B cell (primary cell): ENCODE measurements at regions not wholly inside any gene's neighbourhood (a gene's known extent, or its start where the extent isn't known, plus 50 kb on each side); places are given as distances from the start of the nearest gene placed in this dataset.

Source experiments
- ATAC-seq: fragments of 200-7000 bp; cut with Tn5 transposase; one replicate; pipeline ENCODE4 v1.10.0; 2021; ENCODE audit warnings: low read depth, mild to moderate bottlenecking, moderate number of reproducible peaks, moderate library complexity
- CTCF ChIA-PET: fragments of 350-600 bp; sonication (Branson Sonifier 250); formaldehyde crosslinking; loops from one replicate; lab custom pipeline; 2021; ENCODE audit warnings: antibody characterized with exemption, inconsistent platforms; lab: Charles Lee
- POLR2A ChIA-PET: fragments of 350-600 bp; sonication (Branson Sonifier 250); formaldehyde crosslinking; loops from one replicate; lab custom pipeline; 2021; ENCODE audit warnings: antibody characterized with exemption; lab: Charles Lee
- DNase-seq: peaks from one replicate; pipeline ENCODE4 v3.0.0; 2013
- H2AFZ ChIP-seq: 2 replicates; pipeline ENCODE4 v1.6.1; 2012; ENCODE audit warnings: mild to moderate bottlenecking, low read depth, low read length; ENCODE audit not compliant: insufficient read depth, poor library complexity, severe bottlenecking
- H3K27ac ChIP-seq, 2 donors: 1 replicate in 1 of 2; 2 replicates in 1 of 2; pipeline ENCODE4 v1.5.1; 2012 to 2013; ENCODE audit warnings: low read length in 2 of 2, mild to moderate bottlenecking in 2 of 2, moderate library complexity in 1 of 2
- H3K27me3 ChIP-seq, 4 experiments: fragments of 200-600 bp in 1 of 4; sonication (generic) in 1 of 4; replicated peaks in 1 of 4; 1 replicate in 2 of 4; 2 replicates in 2 of 4; pipeline versions ENCODE4 v1.6.1 to v1.7.0; 2013 to 2016; ENCODE audit warnings: low read length in 3 of 4, mild to moderate bottlenecking in 2 of 4, mixed read lengths in 1 of 4, moderate library complexity in 1 of 4; ENCODE audit not compliant: insufficient read depth in 4 of 4, control insufficient read depth in 3 of 4; ENCODE audit errors: control extremely low read depth in 1 of 4
- H3K36me3 ChIP-seq, 2 experiments: replicated peaks in 1 of 2; 1 replicate in 1 of 2; 2 replicates in 1 of 2; pipeline versions ENCODE4 v1.6.1 to v1.7.1; 2013; ENCODE audit warnings: low read length in 1 of 2; ENCODE audit not compliant: insufficient read depth in 2 of 2, control insufficient read depth in 1 of 2; ENCODE audit errors: control extremely low read depth in 1 of 2, extremely low read depth in 1 of 2
- H3K4me1 ChIP-seq, 2 donors: fragments of 200-600 bp in 1 of 2; sonication (generic) in 1 of 2; 1 replicate in 1 of 2; 2 replicates in 1 of 2; pipeline versions ENCODE4 v1.5.1 to v1.6.1; 2013 to 2017; ENCODE audit warnings: low read length in 2 of 2; ENCODE audit not compliant: control insufficient read depth in 2 of 2, insufficient read depth in 2 of 2
- H3K4me2 ChIP-seq: replicated peaks from 2 replicates; pipeline ENCODE3; 2012; ENCODE audit warnings: mild to moderate bottlenecking, low read depth, low read length; ENCODE audit not compliant: poor library complexity, severe bottlenecking
- H3K4me3 ChIP-seq, 5 experiments: fragments of 200-600 bp in 1 of 5; sonication (generic) in 1 of 5; 1 replicate in 3 of 5; 2 replicates in 2 of 5; pipeline versions ENCODE4 v1.5.1 to v1.7.0; 2011 to 2016; ENCODE audit warnings: low read length in 4 of 5, mild to moderate bottlenecking in 4 of 5, low read depth in 2 of 5, control low read depth in 1 of 5, moderate library complexity in 1 of 5; ENCODE audit not compliant: insufficient read depth in 1 of 5; ENCODE audit errors: control extremely low read depth in 1 of 5, extremely low read depth in 1 of 5
- H3K79me2 ChIP-seq: fragments of 200-600 bp; sonication (generic); one replicate; pipeline ENCODE4 v1.6.0; 2016; ENCODE audit warnings: low read length; ENCODE audit not compliant: control insufficient read depth, insufficient read depth
- H3K9ac ChIP-seq: fragments of 200-600 bp; sonication (generic); 2 replicates; pipeline ENCODE4 v1.6.1; 2017; ENCODE audit warnings: mild to moderate bottlenecking, low read length, moderate library complexity
- H3K9me3 ChIP-seq, 3 donors: one replicate each; pipeline versions ENCODE4 v1.6.1 to v1.7.1; 2013; ENCODE audit warnings: low read length in 2 of 3; ENCODE audit not compliant: control insufficient read depth in 2 of 3, insufficient read depth in 1 of 3; ENCODE audit errors: control extremely low read depth in 1 of 3
- H4K20me1 ChIP-seq: 2 replicates; pipeline ENCODE4 v1.6.0; 2012; ENCODE audit warnings: mild to moderate bottlenecking, low read length; ENCODE audit not compliant: insufficient read depth, control insufficient read depth, poor library complexity, severe bottlenecking
- H3K27ac Mint-ChIP-seq: one replicate; pipeline ENCODE4 v1.8.0; 2021; ENCODE audit warnings: mixed read lengths
- H3K27me3 Mint-ChIP-seq: one replicate; pipeline ENCODE4 v1.8.0; 2021; ENCODE audit warnings: mixed read lengths
- H3K4me1 Mint-ChIP-seq: one replicate; pipeline ENCODE4 v1.8.0; 2021; ENCODE audit warnings: mixed read lengths
- H3K4me3 Mint-ChIP-seq: one replicate; pipeline ENCODE4 v1.8.0; 2021; ENCODE audit warnings: mixed read lengths
- H3K9me3 Mint-ChIP-seq: one replicate; pipeline ENCODE4 v1.8.0; 2022; ENCODE audit warnings: mixed read lengths; ENCODE audit not compliant: insufficient read depth
- EZH2 ChIP-seq: IDR thresholded peaks from 2 replicates; pipeline ENCODE4 v1.6.1; 2012; ENCODE audit warnings: borderline replicate concordance, low read depth, mild to moderate bottlenecking, moderate library complexity, low read length; ENCODE audit not compliant: insufficient read depth, poor library complexity, severe bottlenecking
- WGBS: methylation state at CpG from one replicate; pipeline ENCODE4 v1.1.5; 2013; ENCODE audit warnings: missing lambda C conversion rate; ENCODE audit not compliant: insufficient coverage; 5-methylcytosine and 5-hydroxymethylcytosine counted together
- intact Hi-C: fragments of 100-400 bp; cut with micrococcal nuclease; formaldehyde crosslinking; loops from one replicate; pipeline ENCODE4 v1.10.0; 2022
- TF ChIP-seq, protein P1 (sequence below): fragments of 200-600 bp; IDR thresholded peaks from one replicate; pipeline ENCODE4 v1.8.0; 2022; ENCODE audit warnings: antibody characterized with exemption, mild to moderate bottlenecking

DNA sequence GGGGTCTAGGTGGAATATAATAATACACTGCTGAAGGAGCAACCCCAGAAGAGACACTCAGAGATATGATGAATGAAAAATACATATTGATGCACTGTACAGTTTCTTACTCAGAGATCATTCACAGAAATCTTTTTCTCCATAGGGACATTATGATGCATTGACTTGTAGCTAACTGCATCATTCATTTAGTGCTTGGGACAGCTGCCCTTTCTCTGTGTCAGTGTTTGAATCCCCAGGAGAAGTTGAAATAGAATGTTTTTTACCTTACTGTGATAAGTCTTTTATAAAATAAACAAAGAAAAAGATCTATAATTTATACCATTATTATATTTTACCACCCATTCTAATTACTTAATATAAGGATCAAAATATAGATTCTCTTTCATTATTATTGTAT lies 91.7 kb upstream of the DSEL start:
- DNase-seq (no peak), ATAC-seq (no peak)

GRCh38 chr18:67600181-67601180 lies 84.0 kb upstream of the DSEL start:
- POLR2A ChIA-PET = no interaction called here

More for the DNA sequence above, 91.7 kb upstream of the DSEL start:
- CTCF ChIA-PET = no interaction called here
- Histone ChIP-seq H4K20me1 (no peaks in the 10 kb centered on the region), H3K27me3 (no peaks in the 10 kb centered on the region), H3K4me2 (no peak overlapping the region), H3K79me2 (no peaks in the 10 kb centered on the region), H2AFZ (no peak overlapping the region), H3K36me3 (no peaks in the 10 kb centered on the region), H3K4me3 (no peak overlapping the region), H3K4me1 (no peaks in the 10 kb centered on the region), H3K9ac (no peak overlapping the region), H3K9me3 (peaks cover 0 to 3% (median 0%) of the 10 kb centered on the region in 3 donors), H3K27ac (no peak overlapping the region)
- TF ChIP-seq, protein P1, sequence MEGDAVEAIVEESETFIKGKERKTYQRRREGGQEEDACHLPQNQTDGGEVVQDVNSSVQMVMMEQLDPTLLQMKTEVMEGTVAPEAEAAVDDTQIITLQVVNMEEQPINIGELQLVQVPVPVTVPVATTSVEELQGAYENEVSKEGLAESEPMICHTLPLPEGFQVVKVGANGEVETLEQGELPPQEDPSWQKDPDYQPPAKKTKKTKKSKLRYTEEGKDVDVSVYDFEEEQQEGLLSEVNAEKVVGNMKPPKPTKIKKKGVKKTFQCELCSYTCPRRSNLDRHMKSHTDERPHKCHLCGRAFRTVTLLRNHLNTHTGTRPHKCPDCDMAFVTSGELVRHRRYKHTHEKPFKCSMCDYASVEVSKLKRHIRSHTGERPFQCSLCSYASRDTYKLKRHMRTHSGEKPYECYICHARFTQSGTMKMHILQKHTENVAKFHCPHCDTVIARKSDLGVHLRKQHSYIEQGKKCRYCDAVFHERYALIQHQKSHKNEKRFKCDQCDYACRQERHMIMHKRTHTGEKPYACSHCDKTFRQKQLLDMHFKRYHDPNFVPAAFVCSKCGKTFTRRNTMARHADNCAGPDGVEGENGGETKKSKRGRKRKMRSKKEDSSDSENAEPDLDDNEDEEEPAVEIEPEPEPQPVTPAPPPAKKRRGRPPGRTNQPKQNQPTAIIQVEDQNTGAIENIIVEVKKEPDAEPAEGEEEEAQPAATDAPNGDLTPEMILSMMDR = no peak
- TF ChIP-seq EZH2 = no peak
- POLR2A ChIA-PET = no interaction called here
- Mint-ChIP-seq H3K27me3 (no peaks in the 10 kb centered on the region), H3K4me1 (no peaks in the 10 kb centered on the region), H3K4me3 (no peak overlapping the region), H3K27ac (no peak overlapping the region), H3K9me3 (no peaks in the 10 kb centered on the region)
- intact Hi-C loops = no loop called here

More at GRCh38 chr18:67600181-67601180, 84.0 kb upstream of the DSEL start:
- CTCF ChIA-PET = no interaction called here
- H3K9me3 Mint-ChIP-seq = no peaks in the 10 kb centered on the region
- Histone ChIP-seq H3K27me3 (no peaks in the 10 kb centered on the region), H3K27ac (no peak overlapping the region), H3K9ac (no peak overlapping the region), H2AFZ (no peak overlapping the region), H3K4me3 (no peak overlapping the region), H3K36me3 (no peaks in the 10 kb centered on the region), H3K79me2 (no peaks in the 10 kb centered on the region), H3K9me3 (peaks cover 0 to 3% (median 2%) of the 10 kb centered on the region in 3 donors), H3K4me1 (peaks cover 13 to 18% of the 10 kb centered on the region in 2 donors), H4K20me1 (no peaks in the 10 kb centered on the region), H3K4me2 (no peak overlapping the region)
- H3K4me1 Mint-ChIP-seq = peaks cover 19% of the 10 kb centered on the region
- no peak for ATAC-seq
- no peak overlapping the region for H3K27ac Mint-ChIP-seq
- WGBS = no CpG with 5 or more reads among the region's 7 CpGs
- H3K27me3 Mint-ChIP-seq = no peaks in the 10 kb centered on the region
- no peak overlapping the region for H3K4me3 Mint-ChIP-seq
- intact Hi-C loops = no loop called here
- no peak for TF ChIP-seq EZH2
- TF ChIP-seq, protein P1 = no peak
- no peak for DNase-seq
